K562 (cell line): ENCODE measurements at regions not wholly inside any gene's neighbourhood (a gene's known extent, or its start where the extent isn't known, plus 50 kb on each side); places are given as distances from the start of the nearest gene placed in this dataset.

Experiments used
- ARID2 ChIP-seq: fragments of 450-650 bp; IDR thresholded peaks from 2 replicates; pipeline ENCODE4 v1.6.1; 2017; ENCODE audit warnings: antibody characterized with exemption, mild to moderate bottlenecking
- CREM ChIP-seq: IDR thresholded peaks from 2 replicates; pipeline ENCODE4 v1.6.1; 2014; ENCODE audit warnings: antibody characterized with exemption, low read depth
- CTCF ChIP-seq, 3 experiments: IDR thresholded peaks in 2 of 3; conservative IDR thresholded peaks in 1 of 3; 2 replicates each; pipeline ENCODE4 v1.5.1; 2011 to 2012; ENCODE audit warnings: low read length in 3 of 3, mild to moderate bottlenecking in 3 of 3, control low read depth in 2 of 3, improper control_type of control experiment in 1 of 3, inconsistent platforms in 1 of 3, low read depth in 1 of 3, mixed read lengths in 1 of 3, moderate library complexity in 1 of 3; ENCODE audit not compliant: insufficient read depth in 2 of 3
- ZBTB1 ChIP-seq: sonication (generic); formaldehyde crosslinking; IDR thresholded peaks from 2 replicates; pipeline ENCODE4 v1.8.1; 2023; ENCODE audit warnings: missing genetic modification reagents, low read depth, mild to moderate bottlenecking, borderline replicate concordance
- ZBTB17 ChIP-seq: fragments of 450-650 bp; formaldehyde crosslinking; IDR thresholded peaks from 2 replicates; pipeline ENCODE4 v1.4.0; 2020; ENCODE audit warnings: mild to moderate bottlenecking
- ZNF764 ChIP-seq: fragments of 250-450 bp; sonication (Bioruptor Pico); IDR thresholded peaks from 2 replicates; pipeline ENCODE4 v1.4.0; 2020; ENCODE audit warnings: low read depth, mild to moderate bottlenecking, moderate library complexity

DNA sequence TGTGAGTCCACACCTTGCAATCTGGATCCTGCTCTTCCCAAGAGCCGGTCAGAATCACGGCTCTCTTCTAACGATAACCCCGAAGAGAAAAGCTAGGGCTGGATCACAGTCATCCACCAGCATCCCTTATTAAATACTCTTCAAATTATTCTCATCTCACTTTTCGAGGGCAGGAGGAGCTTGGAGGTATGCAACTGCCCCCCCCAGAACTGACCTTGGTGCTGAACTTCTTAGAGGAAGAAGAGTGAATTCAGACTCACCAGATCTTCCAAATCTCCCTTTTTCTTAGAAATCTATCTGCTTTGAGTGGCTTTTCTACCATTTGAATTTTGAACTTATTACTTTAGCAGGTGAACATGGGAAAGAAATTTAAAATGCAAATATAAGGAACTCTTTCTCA lies 75.7 kb downstream of the MED10 start:
- no peak for TF ChIP-seq ZNF764 (CRISPR knock-in tag)
- TF ChIP-seq ZBTB1 (CRISPR knock-in tag): no peak
- no peak for TF ChIP-seq CREM
- TF ChIP-seq ARID2: no peak
- TF ChIP-seq CTCF (IDR thresholded peaks at IDR 0.05 in 2 of 3, conservative IDR thresholded peaks at IDR 0.05 in 1 of 3; ENCODE audit: insufficient read depth in 2 of 3, low read depth in 1 of 3, low read length in 3 of 3): no peak
- no peak for TF ChIP-seq ZBTB17 (CRISPR knock-in tag)
